A549 (cell line): ENCODE measurements at regions not wholly inside any gene's neighbourhood (a gene's known extent, or its start where the extent isn't known, plus 50 kb on each side); places are given as distances from the start of the nearest gene placed in this dataset.
A peak's percentile ranks its signal among the peaks of the same experiment; 100 is the strongest.
"Not testable (repeated sequence)": the region's sequence is repeated elsewhere in the genome, so short reads cannot be mapped to it uniquely, and the experiment has no call there.

Experiments used
- ATAC-seq, 2 experiments: fragments of 200-7000 bp in 1 of 2; fragments of >200 bp in 1 of 2; cut with Nextera tagmentation in 1 of 2; cut with Tn5 transposase in 1 of 2; 3 replicates each; pipeline versions ENCODE4 v1.8.0 to v1.9.1; 2018 to 2020; ENCODE audit warnings: mild to moderate bottlenecking in 1 of 2, moderate library complexity in 1 of 2
- CTCF ChIA-PET: fragments of 300-600 bp; sonication (Branson Sonifier 250); formaldehyde crosslinking; extraction: SDS; loops from one replicate; lab custom pipeline; 2021; ENCODE audit warnings: antibody characterized with exemption, inconsistent platforms; lab: Yijun Ruan, JAX
- POLR2A ChIA-PET: fragments of 350-600 bp; formaldehyde crosslinking; extraction: SDS; loops from one replicate; lab custom pipeline; 2021; ENCODE audit warnings: antibody characterized with exemption, inconsistent platforms; lab: Yijun Ruan, JAX
- DNase-seq, 2 experiments: peaks; one replicate each; pipeline versions ENCODE4 v3.0.0 to v3.0.0-alpha.2; 2011 to 2016; ENCODE audit warnings: low read depth in 1 of 2, low spot score in 1 of 2
- FAIRE-seq: peaks from 2 replicates; lab custom pipeline; 2011; peaks lifted over from hg19 to GRCh38; lab: Jason Lieb, UNC
- H3K27ac ChIP-seq, 2 experiments: fragments of >200 bp; sonication (Bioruptor Twin); formaldehyde crosslinking; 3 replicates each; pipeline ENCODE4 v1.5.1; 2016 to 2017
- H3K4me1 ChIP-seq: fragments of >200 bp; sonication (Bioruptor Twin); formaldehyde crosslinking; 3 replicates; pipeline ENCODE4 v1.6.1; 2016
- H3K4me2 ChIP-seq: fragments of >200 bp; sonication (Bioruptor Twin); formaldehyde crosslinking; 3 replicates; pipeline ENCODE4 v1.6.1; 2016
- H3K4me3 ChIP-seq: fragments of >200 bp; sonication (Bioruptor Twin); formaldehyde crosslinking; 3 replicates; pipeline ENCODE4 v1.5.1; 2016
- H3K9me3 ChIP-seq: fragments of >200 bp; sonication (Bioruptor Twin); formaldehyde crosslinking; 3 replicates; pipeline ENCODE4 v1.6.1; 2016
- CBX8 ChIP-seq: fragments of 200-600 bp; sonication (generic); IDR thresholded peaks from 2 replicates; pipeline ENCODE4 v1.6.1; 2016
- GATA3 ChIP-seq: IDR thresholded peaks from 2 replicates; pipeline ENCODE4 v1.6.1; 2012; ENCODE audit warnings: borderline replicate concordance
- HDAC2 ChIP-seq: fragments of 200-600 bp; sonication (generic); IDR thresholded peaks from 2 replicates; pipeline ENCODE4 v1.6.1; 2016
- RFX5 ChIP-seq: fragments of 450-650 bp; IDR thresholded peaks from 2 replicates; pipeline ENCODE4 v1.7.1; 2014; ENCODE audit warnings: antibody characterized with exemption, mild to moderate bottlenecking, moderate library complexity
- RNF2 ChIP-seq: fragments of 200-600 bp; sonication (generic); IDR thresholded peaks from 2 replicates; pipeline ENCODE4 v1.6.1; 2016; ENCODE audit warnings: low read depth, mild to moderate bottlenecking, antibody characterized with exemption, moderate library complexity, borderline replicate concordance
- TP53 ChIP-seq: fragments of 250-450 bp; sonication (Bioruptor Pico); IDR thresholded peaks from 2 replicates; pipeline ENCODE4 v1.5.0; 2021; ENCODE audit warnings: mild to moderate bottlenecking, moderate library complexity
- ZC3H11A ChIP-seq: fragments of 450-650 bp; IDR thresholded peaks from 2 replicates; pipeline ENCODE4 v1.6.1; 2014; ENCODE audit warnings: antibody characterized with exemption, mild to moderate bottlenecking
- WGBS: methylation state at CpG from one replicate; pipeline ENCODE4 v1.1.6; 2017; ENCODE audit errors: missing lambda C conversion rate; 5-methylcytosine and 5-hydroxymethylcytosine counted together
- TF ChIP-seq, protein P1 (sequence below): IDR thresholded peaks from 2 replicates; pipeline ENCODE4 v1.6.1; 2012; ENCODE audit warnings: low read depth, borderline replicate concordance
- TF ChIP-seq, protein P2 (sequence below): fragments of >200 bp; sonication (Bioruptor Twin); formaldehyde crosslinking; IDR thresholded peaks from 3 replicates; pipeline ENCODE4 v1.5.1; 2016
- TF ChIP-seq, protein P3 (sequence below): fragments of 450-650 bp; IDR thresholded peaks from 2 replicates; pipeline ENCODE4 v1.6.1; 2014; ENCODE audit warnings: antibody characterized with exemption

DNA sequence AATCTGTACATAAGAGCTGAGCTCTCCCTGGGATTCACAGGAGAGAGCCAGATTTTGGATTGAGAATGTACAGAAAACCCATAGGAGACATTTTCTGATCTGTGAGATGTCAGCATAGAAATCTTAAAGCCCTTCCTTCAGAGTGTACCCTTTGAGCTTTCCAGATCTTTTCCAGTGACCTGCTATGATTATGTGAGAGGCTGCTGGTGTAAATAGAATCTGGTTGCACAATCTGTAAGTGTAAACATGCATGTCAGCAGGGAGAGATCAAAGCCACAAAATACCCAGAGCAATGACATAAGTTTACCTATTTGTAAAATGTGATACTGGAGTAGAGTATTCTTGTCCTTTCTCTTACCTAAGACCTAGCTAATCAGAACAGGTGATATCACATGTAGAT lies 471.9 kb downstream of the FOXD4L5 start:
- ATAC-seq, CTCF ChIA-PET, H3K4me1 ChIP-seq, H3K9me3 ChIP-seq, DNase-seq, FAIRE-seq, POLR2A ChIA-PET, H3K4me3 ChIP-seq, H3K4me2 ChIP-seq, H3K27ac ChIP-seq: not testable (repeated sequence)

DNA sequence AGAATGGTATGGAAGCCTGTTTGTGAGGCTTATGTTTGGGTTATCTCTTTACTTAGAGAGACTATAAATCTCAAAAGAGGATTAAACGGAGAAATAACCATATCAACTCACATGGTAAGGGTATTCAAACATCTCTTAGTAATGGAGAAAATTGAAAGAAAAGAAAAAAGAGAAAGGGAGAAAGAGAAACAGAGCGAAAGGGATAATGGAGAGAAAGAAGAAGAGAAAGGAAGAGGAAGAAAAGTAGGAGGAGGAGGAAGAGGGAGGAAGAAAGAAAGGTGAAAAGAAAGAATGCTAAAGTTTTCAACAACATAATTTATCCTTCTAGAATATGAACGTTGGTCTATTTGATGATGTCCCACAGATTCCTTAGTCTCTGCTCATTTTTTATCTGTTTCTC lies 506.3 kb downstream of the FOXD4L5 start:
- 36% methylated on average over 3 of the region's 3 CpGs for WGBS

DNA sequence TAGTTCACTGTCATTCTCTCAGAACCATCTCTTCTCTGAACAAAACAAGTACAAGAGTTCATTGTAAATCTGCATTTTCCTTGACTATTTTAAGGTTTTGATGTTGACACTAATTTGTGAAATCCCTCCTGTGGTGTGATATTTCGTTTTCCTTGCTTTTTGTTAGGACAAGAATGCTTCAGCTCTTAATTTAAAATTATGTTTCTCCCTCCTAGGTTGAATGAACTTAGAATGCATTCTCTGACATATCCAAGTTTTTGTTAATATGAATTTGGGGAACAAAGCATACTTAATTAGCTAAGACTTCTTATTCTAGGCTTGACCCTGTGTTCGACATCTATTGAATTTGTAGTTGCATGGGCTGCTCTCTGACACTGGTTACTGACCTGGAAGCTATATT lies 508.7 kb downstream of the FOXD4L5 start:
- CTCF ChIA-PET, H3K4me3 ChIP-seq, ATAC-seq, DNase-seq, H3K27ac ChIP-seq, FAIRE-seq, H3K4me1 ChIP-seq, H3K4me2 ChIP-seq, H3K9me3 ChIP-seq: not testable (repeated sequence)
- WGBS = 21% methylated on average over 1 of the region's 2 CpGs
- TF ChIP-seq RNF2 = peak; percentile 79; the same call in 1 of the 2 replicates
- TF ChIP-seq CBX8 = peak; percentile 80; the same call in 1 of the 2 replicates
- TF ChIP-seq, all 56 proteins: peak for 2; not testable (repeated sequence) for 54
- POLR2A ChIA-PET = not testable (repeated sequence)

More for the DNA sequence above, 506.3 kb downstream of the FOXD4L5 start:
- ATAC-seq, POLR2A ChIA-PET, H3K4me1 ChIP-seq, H3K27ac ChIP-seq, FAIRE-seq, DNase-seq, H3K4me2 ChIP-seq, H3K4me3 ChIP-seq, CTCF ChIA-PET, H3K9me3 ChIP-seq: not testable (repeated sequence)

DNA sequence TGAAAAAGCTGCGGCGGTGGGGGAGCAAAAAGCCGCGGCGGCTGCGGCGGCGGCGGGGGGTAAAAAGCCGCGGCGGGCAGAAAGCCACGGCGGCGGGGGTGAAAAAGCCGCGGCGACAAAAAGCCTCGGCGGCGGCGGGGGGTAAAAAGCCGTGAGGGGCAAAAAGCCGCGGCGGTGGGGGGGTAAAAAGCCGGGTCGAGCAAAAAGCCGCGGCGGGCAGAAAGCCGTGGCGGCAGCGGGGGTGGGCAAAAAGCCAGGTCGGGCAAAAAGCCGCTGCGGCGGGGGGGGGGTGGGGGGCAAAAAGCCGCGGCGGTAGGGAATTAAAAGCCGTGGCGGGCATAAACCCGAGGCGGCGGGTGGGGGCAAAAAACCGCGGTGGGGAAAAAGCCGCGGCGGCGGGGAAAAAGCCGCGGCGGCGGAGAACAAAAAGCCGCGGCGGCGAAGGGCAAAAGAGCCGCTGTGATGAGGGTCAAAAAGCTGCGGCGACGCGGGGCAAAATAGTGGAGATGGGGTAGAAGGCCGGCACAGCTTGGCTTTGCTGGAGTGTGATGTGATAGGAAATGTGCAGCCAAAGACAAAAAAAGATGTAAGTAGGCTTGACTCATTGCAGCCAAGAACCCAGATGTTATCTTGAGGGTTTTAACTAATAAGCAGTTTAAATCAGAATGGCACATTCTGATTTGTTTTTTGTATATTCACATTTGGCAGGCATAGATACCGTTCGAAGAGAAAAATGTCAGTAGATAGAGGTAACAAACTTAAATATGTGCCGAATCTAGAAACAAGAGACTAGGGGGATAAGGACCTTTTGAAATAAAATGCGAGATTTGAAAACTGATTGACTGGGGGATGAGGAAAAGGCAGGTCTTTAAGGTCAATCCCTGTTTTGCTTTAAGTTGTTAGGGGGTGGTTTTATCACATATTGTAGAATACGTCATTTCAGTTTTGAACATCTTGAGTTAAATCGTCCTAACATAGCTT lies 509.9 kb downstream of the FOXD4L5 start:
- WGBS = 21% methylated on average over 25 of the region's 72 CpGs

DNA sequence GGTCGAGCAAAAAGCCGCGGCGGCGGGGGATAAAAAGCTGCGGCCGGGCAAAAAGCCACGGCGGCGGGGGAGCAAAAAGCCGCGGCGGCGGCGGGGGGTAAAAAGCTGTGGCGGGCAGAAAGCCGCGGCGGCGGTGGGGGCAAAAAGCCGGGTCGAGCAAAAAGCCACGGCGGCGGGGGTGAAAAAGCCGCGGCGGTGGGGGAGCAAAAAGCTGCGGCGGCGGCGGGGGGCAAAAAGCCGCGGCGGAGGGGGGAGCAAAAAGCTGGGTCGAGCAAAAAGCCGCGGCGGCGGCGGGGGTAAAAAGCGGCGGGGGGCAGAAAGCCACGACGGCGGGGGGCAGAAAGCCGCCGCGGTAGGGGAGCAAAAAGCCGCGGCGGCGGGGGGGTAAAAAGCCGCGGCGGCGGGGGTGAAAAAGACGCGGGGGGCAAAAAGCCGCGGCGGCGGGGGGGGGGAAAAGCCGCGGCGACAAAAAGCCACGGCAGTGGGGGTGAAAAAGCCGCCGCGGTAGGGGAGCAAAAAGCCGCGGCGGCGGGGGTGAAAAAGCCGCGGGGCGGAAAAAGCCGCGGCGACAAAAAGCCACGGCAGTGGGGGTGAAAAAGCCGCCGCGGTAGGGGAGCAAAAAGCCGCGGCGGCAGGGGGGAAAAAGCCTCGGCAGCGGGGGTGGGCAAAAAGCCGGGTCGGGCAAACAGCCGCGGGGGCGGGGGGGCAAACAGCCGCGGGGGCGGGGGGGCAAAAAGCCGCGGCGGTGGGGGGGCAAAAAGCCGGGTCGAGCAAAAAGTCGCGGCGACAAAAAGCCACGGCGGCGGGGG lies 510.8 kb downstream of the FOXD4L5 start:
- H3K4me1 ChIP-seq, CTCF ChIA-PET, DNase-seq, FAIRE-seq, ATAC-seq, POLR2A ChIA-PET, H3K9me3 ChIP-seq: not testable (repeated sequence)
- Histone ChIP-seq H3K27ac (peak overlapping the region in 1 of 2 experiments; percentile 58; a peak in 2 of 6 replicates), H3K4me3 (peak overlapping the region; percentile 56), H3K4me2 (peak overlapping the region; percentile 89)
- 11% methylated on average over 13 of the region's 108 CpGs for WGBS

More for the DNA sequence above, 509.9 kb downstream of the FOXD4L5 start:
- not testable (repeated sequence) for H3K9me3 ChIP-seq, ATAC-seq
- Histone ChIP-seq H3K27ac (peak overlapping the region in 1 of 2 experiments; percentile 58; a peak in 2 of 6 replicates), H3K4me2 (peak overlapping the region; percentile 89)
- TF ChIP-seq RNF2 = peak; percentile 55; the same call in 1 of the 2 replicates
- TF ChIP-seq CBX8 = 0 out of 2 replicates have a peak, but pooled peaks have one; percentile 33
- TF ChIP-seq, all 56 proteins: peak for 2; not testable (repeated sequence) for 54
- POLR2A ChIA-PET, H3K4me1 ChIP-seq, DNase-seq, CTCF ChIA-PET, FAIRE-seq: not testable (repeated sequence)
- peak overlapping the region; percentile 56 for H3K4me3 ChIP-seq

DNA sequence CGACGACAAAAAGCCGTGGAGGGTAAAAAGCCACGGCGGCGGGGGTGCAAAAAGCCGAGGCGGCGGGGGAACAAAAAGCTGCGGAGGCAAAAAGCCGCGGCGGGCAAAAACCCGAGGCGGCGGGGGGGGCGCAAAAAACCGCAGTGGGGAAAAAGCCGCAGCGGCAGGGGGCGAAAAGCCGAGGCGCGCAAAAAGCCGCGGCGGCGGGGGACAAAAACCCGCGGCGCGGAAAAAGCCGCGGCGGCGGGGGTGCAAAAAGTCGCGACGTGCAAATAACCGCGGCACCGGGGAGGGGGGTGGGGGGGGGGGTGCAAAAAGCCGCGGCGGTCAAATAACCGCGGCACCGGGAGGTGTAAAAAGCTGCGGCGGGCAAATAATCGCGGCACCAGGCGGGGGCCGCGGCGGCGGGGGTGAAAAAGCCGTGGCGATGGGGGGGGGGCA lies 511.5 kb downstream of the FOXD4L5 start:
- DNase-seq = no peak
- H3K4me2 ChIP-seq = peak overlapping the region; percentile 89
- H3K4me3 ChIP-seq = peak overlapping the region; percentile 56
- H3K9me3 ChIP-seq = no peaks in the 10 kb centered on the region
- no peak for FAIRE-seq
- ChIA-PET CTCF (no interaction called here), POLR2A (no interaction called here)
- peak overlapping the region in 1 of 2 experiments; percentile 58; a peak in 2 of 6 replicates for H3K27ac ChIP-seq
- TF ChIP-seq, protein P1, sequence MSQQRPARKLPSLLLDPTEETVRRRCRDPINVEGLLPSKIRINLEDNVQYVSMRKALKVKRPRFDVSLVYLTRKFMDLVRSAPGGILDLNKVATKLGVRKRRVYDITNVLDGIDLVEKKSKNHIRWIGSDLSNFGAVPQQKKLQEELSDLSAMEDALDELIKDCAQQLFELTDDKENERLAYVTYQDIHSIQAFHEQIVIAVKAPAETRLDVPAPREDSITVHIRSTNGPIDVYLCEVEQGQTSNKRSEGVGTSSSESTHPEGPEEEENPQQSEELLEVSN = no peak
- TF ChIP-seq, protein P2, sequence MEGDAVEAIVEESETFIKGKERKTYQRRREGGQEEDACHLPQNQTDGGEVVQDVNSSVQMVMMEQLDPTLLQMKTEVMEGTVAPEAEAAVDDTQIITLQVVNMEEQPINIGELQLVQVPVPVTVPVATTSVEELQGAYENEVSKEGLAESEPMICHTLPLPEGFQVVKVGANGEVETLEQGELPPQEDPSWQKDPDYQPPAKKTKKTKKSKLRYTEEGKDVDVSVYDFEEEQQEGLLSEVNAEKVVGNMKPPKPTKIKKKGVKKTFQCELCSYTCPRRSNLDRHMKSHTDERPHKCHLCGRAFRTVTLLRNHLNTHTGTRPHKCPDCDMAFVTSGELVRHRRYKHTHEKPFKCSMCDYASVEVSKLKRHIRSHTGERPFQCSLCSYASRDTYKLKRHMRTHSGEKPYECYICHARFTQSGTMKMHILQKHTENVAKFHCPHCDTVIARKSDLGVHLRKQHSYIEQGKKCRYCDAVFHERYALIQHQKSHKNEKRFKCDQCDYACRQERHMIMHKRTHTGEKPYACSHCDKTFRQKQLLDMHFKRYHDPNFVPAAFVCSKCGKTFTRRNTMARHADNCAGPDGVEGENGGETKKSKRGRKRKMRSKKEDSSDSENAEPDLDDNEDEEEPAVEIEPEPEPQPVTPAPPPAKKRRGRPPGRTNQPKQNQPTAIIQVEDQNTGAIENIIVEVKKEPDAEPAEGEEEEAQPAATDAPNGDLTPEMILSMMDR = no peak
- no peak for TF ChIP-seq TP53 (CRISPR knock-in tag)
- TF ChIP-seq RFX5 = no peak
- no peak for TF ChIP-seq GATA3
- TF ChIP-seq HDAC2 = no peak
- no peak for TF ChIP-seq CBX8
- TF ChIP-seq, protein P3, sequence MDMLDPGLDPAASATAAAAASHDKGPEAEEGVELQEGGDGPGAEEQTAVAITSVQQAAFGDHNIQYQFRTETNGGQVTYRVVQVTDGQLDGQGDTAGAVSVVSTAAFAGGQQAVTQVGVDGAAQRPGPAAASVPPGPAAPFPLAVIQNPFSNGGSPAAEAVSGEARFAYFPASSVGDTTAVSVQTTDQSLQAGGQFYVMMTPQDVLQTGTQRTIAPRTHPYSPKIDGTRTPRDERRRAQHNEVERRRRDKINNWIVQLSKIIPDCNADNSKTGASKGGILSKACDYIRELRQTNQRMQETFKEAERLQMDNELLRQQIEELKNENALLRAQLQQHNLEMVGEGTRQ = no peak
- no peak for TF ChIP-seq ZC3H11A
- 10% methylated on average over 23 of the region's 59 CpGs for WGBS
- H3K4me1 ChIP-seq = no peaks in the 10 kb centered on the region
- ATAC-seq = no peak

DNA sequence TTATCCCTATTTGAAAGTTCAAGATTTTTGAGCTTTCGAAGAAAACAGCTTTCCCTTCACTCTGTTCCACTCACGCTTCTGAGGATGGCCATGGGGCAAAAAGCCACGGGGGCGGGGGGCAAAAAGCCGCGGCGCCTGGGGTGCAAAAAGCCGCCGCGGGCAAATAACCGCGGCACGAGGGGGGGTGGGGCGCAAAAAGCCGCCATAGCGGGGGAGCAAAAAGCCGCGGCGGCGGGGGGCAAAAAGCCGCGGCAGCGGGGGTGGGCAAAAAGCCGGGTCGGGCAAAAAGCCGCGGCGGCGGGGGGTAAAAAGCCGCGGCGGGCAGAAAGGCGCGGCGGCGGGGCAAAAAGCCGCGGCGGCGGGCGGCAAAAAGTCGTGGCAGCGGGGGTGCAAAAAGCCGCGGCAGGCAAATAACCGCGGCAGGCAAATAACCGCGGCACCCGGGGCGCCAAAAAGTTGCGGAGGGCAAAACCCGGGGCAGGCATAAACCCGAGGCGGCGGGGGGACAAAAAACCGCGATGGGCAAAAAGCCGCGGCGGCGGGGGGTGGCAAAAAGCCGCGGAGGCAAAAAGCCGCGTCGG lies 512.2 kb downstream of the FOXD4L5 start:
- DNase-seq, H3K4me1 ChIP-seq, CTCF ChIA-PET, H3K9me3 ChIP-seq, POLR2A ChIA-PET, FAIRE-seq, ATAC-seq: not testable (repeated sequence)
- Histone ChIP-seq H3K27ac (peak overlapping the region in 1 of 2 experiments; percentile 58; a peak in 2 of 6 replicates), H3K4me3 (peak overlapping the region; percentile 56), H3K4me2 (peak overlapping the region; percentile 89)
- under 1% methylated on average over 22 of the region's 67 CpGs for WGBS
